Muscle of leg (tissue), 3 donors: ENCODE measurements at regions not wholly inside any gene's neighbourhood (a gene's known extent, or its start where the extent isn't known, plus 50 kb on each side); places are given as distances from the start of the nearest gene placed in this dataset.
A peak's percentile ranks its signal among the peaks of the same experiment; 100 is the strongest.

ENCODE experiments used
- DNase-seq: peaks from one replicate; pipeline ENCODE4 v3.0.0; 2013
- H3K27ac ChIP-seq: one replicate; pipeline ENCODE4 v1.5.1; 2013; ENCODE audit warnings: mild to moderate bottlenecking, low read length, control low read depth
- H3K27me3 ChIP-seq: one replicate; pipeline ENCODE4 v1.6.1; 2013; ENCODE audit warnings: low read length; ENCODE audit not compliant: control insufficient read depth, insufficient read depth
- H3K36me3 ChIP-seq: one replicate; pipeline ENCODE4 v1.6.1; 2013; ENCODE audit warnings: low read length; ENCODE audit not compliant: control insufficient read depth, insufficient read depth
- H3K4me1 ChIP-seq: one replicate; pipeline ENCODE4 v1.6.1; 2013; ENCODE audit warnings: low read length; ENCODE audit not compliant: control insufficient read depth, insufficient read depth
- H3K4me3 ChIP-seq: one replicate; pipeline ENCODE4 v1.5.1; 2013; ENCODE audit warnings: low read length, control low read depth
- H3K9me3 ChIP-seq: replicated peaks from 2 replicates; pipeline ENCODE4 v1.6.1; 2013; ENCODE audit warnings: low read depth, low read length; ENCODE audit not compliant: control insufficient read depth
- WGBS: methylation state at CpG from one replicate; pipeline ENCODE4 v1.1.5; 2013; ENCODE audit warnings: missing lambda C conversion rate; ENCODE audit not compliant: insufficient coverage; 5-methylcytosine and 5-hydroxymethylcytosine counted together

GRCh38 chr6:170019818-170020583 is 268.6 kb downstream of the ERMARD start:
- Histone ChIP-seq H3K4me3 (no peak overlapping the region), H3K27ac (peak overlapping the region; percentile 29), H3K9me3 (no peaks in the 10 kb centered on the region), H3K4me1 (peaks cover 20% of the 10 kb centered on the region), H3K36me3 (no peaks in the 10 kb centered on the region), H3K27me3 (peaks cover 9% of the 10 kb centered on the region)
- WGBS, result 84% methylated on average over 15 of the region's 20 CpGs
- DNase-seq, result no peak

- no peaks in the 10 kb centered on the region for H3K9me3 ChIP-seq
- peak overlapping the region; percentile 29 for H3K27ac ChIP-seq
- no peak overlapping the region for H3K4me3 ChIP-seq
- no peaks in the 10 kb centered on the region for H3K36me3 ChIP-seq
- H3K27me3 ChIP-seq, result peaks cover 9% of the 10 kb centered on the region
- WGBS, result 54% methylated on average over 11 of the region's 19 CpGs
- peak; percentile 33 for DNase-seq
- peaks cover 19% of the 10 kb centered on the region for H3K4me1 ChIP-seq
Measured at GRCh38 chr6:170018936-170019817, 267.8 kb downstream of the ERMARD start.

GRCh38 chr6:170018422-170018935 is 267.1 kb downstream of the ERMARD start:
- H3K4me1 ChIP-seq, result peaks cover 19% of the 10 kb centered on the region
- H3K36me3 ChIP-seq, result no peaks in the 10 kb centered on the region
- H3K27me3 ChIP-seq, result peaks cover 9% of the 10 kb centered on the region
- no peak overlapping the region for H3K4me3 ChIP-seq
- no peaks in the 10 kb centered on the region for H3K9me3 ChIP-seq
- no peak overlapping the region for H3K27ac ChIP-seq
- 84% methylated on average over 12 of the region's 12 CpGs for WGBS
- no peak for DNase-seq

GRCh38 chr6:170017603-170018320 is 266.3 kb downstream of the ERMARD start:
- WGBS, result 81% methylated on average over 6 of the region's 11 CpGs
- Histone ChIP-seq H3K36me3 (no peaks in the 10 kb centered on the region), H3K4me1 (peaks cover 13% of the 10 kb centered on the region), H3K27me3 (peaks cover 7% of the 10 kb centered on the region), H3K9me3 (no peaks in the 10 kb centered on the region), H3K27ac (no peak overlapping the region), H3K4me3 (no peak overlapping the region)
- DNase-seq, result no peak

- no peaks in the 10 kb centered on the region for H3K27me3 ChIP-seq
- WGBS, result 60% methylated on average over 1 of the region's 2 CpGs
- no peak for DNase-seq
- H3K4me1 ChIP-seq, result peaks cover 6% of the 10 kb centered on the region
- H3K9me3 ChIP-seq, result no peaks in the 10 kb centered on the region
- H3K36me3 ChIP-seq, result no peaks in the 10 kb centered on the region
- no peak overlapping the region for H3K4me3 ChIP-seq
- H3K27ac ChIP-seq, result no peak overlapping the region
Measured at GRCh38 chr6:170013815-170014214, 262.4 kb downstream of the ERMARD start.

GRCh38 chr6:170012037-170012330 is 260.6 kb downstream of the ERMARD start:
- Histone ChIP-seq H3K27me3 (peaks cover 6% of the 10 kb centered on the region), H3K4me3 (no peak overlapping the region), H3K9me3 (no peaks in the 10 kb centered on the region), H3K4me1 (peaks cover 5% of the 10 kb centered on the region), H3K27ac (no peak overlapping the region), H3K36me3 (no peaks in the 10 kb centered on the region)
- DNase-seq, result no peak
- 76% methylated on average over 2 of the region's 2 CpGs for WGBS

GRCh38 chr6:170011204-170012036 is 260.0 kb downstream of the ERMARD start:
- Histone ChIP-seq H3K4me3 (no peak overlapping the region), H3K36me3 (no peaks in the 10 kb centered on the region), H3K4me1 (peaks cover 5% of the 10 kb centered on the region), H3K27ac (no peak overlapping the region), H3K9me3 (no peaks in the 10 kb centered on the region), H3K27me3 (peaks cover 6% of the 10 kb centered on the region)
- DNase-seq, result no peak
- 62% methylated on average over 11 of the region's 23 CpGs for WGBS

- no peaks in the 10 kb centered on the region for H3K36me3 ChIP-seq
- H3K4me1 ChIP-seq, result peaks cover 5% of the 10 kb centered on the region
- no peak overlapping the region for H3K4me3 ChIP-seq
- no peaks in the 10 kb centered on the region for H3K9me3 ChIP-seq
- WGBS, result 73% methylated on average over 9 of the region's 13 CpGs
- H3K27me3 ChIP-seq, result peaks cover 6% of the 10 kb centered on the region
- DNase-seq, result no peak
- no peak overlapping the region for H3K27ac ChIP-seq
Measured at GRCh38 chr6:170010665-170011203, 259.3 kb downstream of the ERMARD start.

GRCh38 chr6:170008294-170008785 is 256.9 kb downstream of the ERMARD start:
- peaks cover 6% of the 10 kb centered on the region for H3K27me3 ChIP-seq
- peaks cover 5% of the 10 kb centered on the region for H3K4me1 ChIP-seq
- 89% methylated on average over 11 of the region's 16 CpGs for WGBS
- no peak overlapping the region for H3K27ac ChIP-seq
- no peaks in the 10 kb centered on the region for H3K36me3 ChIP-seq
- H3K9me3 ChIP-seq, result peaks cover 11% of the 10 kb centered on the region
- DNase-seq, result no peak
- H3K4me3 ChIP-seq, result no peak overlapping the region
